ENCODE measurements at regions not wholly inside any gene's neighbourhood (a gene's known extent, or its start where the extent isn't known, plus 50 kb on each side); places are given as distances from the start of the nearest gene placed in this dataset.

GRCh38 chr12:25741917-25742316 is 188.8 kb upstream of the LMNTD1 start:
- TF ChIP-seq EZH2 (optimal IDR thresholded peaks at IDR 0.05; ENCODE audit: low read depth, low read length) (no peak), CTCF (IDR thresholded peaks at IDR 0.05; ENCODE audit: low read length) (no peak), EZH2phosphoT487 (IDR thresholded peaks at IDR 0.05; ENCODE audit: low read length) (no peak)
- no peak overlapping the region for H3K4me2 ChIP-seq (ENCODE audit: low read depth, low read length)

GRCh38 chr12:25743679-25744215 is 190.7 kb upstream of the LMNTD1 start:
- Histone ChIP-seq H4K20me1 (ENCODE audit: insufficient read depth, low read length) (no peaks in the 10 kb centered on the region), H3K4me1 (ENCODE audit: low read length) (no peaks in the 10 kb centered on the region), H3K9me3 (replicated peaks; ENCODE audit: insufficient read depth, low read length) (no peaks in the 10 kb centered on the region), H3K79me2 (ENCODE audit: low read length) (no peaks in the 10 kb centered on the region), H2AFZ (ENCODE audit: low read length) (no peak overlapping the region; the same call in 1 of the 2 replicates), H3K36me3 (replicated peaks; ENCODE audit: insufficient read depth, low read length) (no peaks in the 10 kb centered on the region), H3K4me3 (ENCODE audit: low read length) (no peak overlapping the region), H3K9me2 (replicated peaks; ENCODE audit: insufficient read depth, low read length) (no peaks in the 10 kb centered on the region), H3K27me3 (replicated peaks; ENCODE audit: insufficient read depth, low read length) (no peaks in the 10 kb centered on the region), H3F3A (ENCODE audit: insufficient read depth, low read length) (no peaks in the 10 kb centered on the region), H3K9ac (ENCODE audit: low read length) (no peak overlapping the region), H3K4me2 (ENCODE audit: low read depth, low read length) (no peak overlapping the region), H3K27ac (ENCODE audit: low read length) (no peak overlapping the region)
- no peak for DNase-seq
- no peak for TF ChIP-seq EZH2phosphoT487 (IDR thresholded peaks at IDR 0.05; ENCODE audit: low read length)
- TF ChIP-seq EZH2 (optimal IDR thresholded peaks at IDR 0.05; ENCODE audit: low read depth, low read length) = no peak
- no peak for TF ChIP-seq CTCF (IDR thresholded peaks at IDR 0.05; ENCODE audit: low read length)

More at GRCh38 chr12:25741917-25742316, 188.8 kb upstream of the LMNTD1 start:
- DNase-seq = no peak
- Histone ChIP-seq H2AFZ (ENCODE audit: low read length) (no peak overlapping the region), H3K4me3 (ENCODE audit: low read length) (no peak overlapping the region), H3F3A (ENCODE audit: insufficient read depth, low read length) (no peaks in the 10 kb centered on the region), H3K4me1 (ENCODE audit: low read length) (no peaks in the 10 kb centered on the region), H4K20me1 (ENCODE audit: insufficient read depth, low read length) (no peaks in the 10 kb centered on the region), H3K36me3 (replicated peaks; ENCODE audit: insufficient read depth, low read length) (no peaks in the 10 kb centered on the region), H3K27me3 (replicated peaks; ENCODE audit: insufficient read depth, low read length) (no peaks in the 10 kb centered on the region), H3K9ac (ENCODE audit: low read length) (no peak overlapping the region), H3K27ac (ENCODE audit: low read length) (no peak overlapping the region), H3K9me2 (replicated peaks; ENCODE audit: insufficient read depth, low read length) (no peaks in the 10 kb centered on the region), H3K79me2 (ENCODE audit: low read length) (no peaks in the 10 kb centered on the region), H3K9me3 (replicated peaks; ENCODE audit: insufficient read depth, low read length) (no peaks in the 10 kb centered on the region)

GRCh38 chr12:25744313-25744712 is 191.2 kb upstream of the LMNTD1 start:
- no peaks in the 10 kb centered on the region for H3K36me3 ChIP-seq (replicated peaks; ENCODE audit: insufficient read depth, low read length)
- no peak overlapping the region; the same call in 1 of the 2 replicates for H2AFZ ChIP-seq (ENCODE audit: low read length)
- H3K4me3 ChIP-seq (ENCODE audit: low read length) = no peak overlapping the region
- TF ChIP-seq EZH2phosphoT487 (IDR thresholded peaks at IDR 0.05; ENCODE audit: low read length) = no peak
- TF ChIP-seq EZH2 (optimal IDR thresholded peaks at IDR 0.05; ENCODE audit: low read depth, low read length) = no peak
- TF ChIP-seq CTCF (IDR thresholded peaks at IDR 0.05; ENCODE audit: low read length) = no peak
- no peak for DNase-seq
- H3K79me2 ChIP-seq (ENCODE audit: low read length) = no peaks in the 10 kb centered on the region
- H3K4me1 ChIP-seq (ENCODE audit: low read length) = no peaks in the 10 kb centered on the region
- H3F3A ChIP-seq (ENCODE audit: insufficient read depth, low read length) = no peaks in the 10 kb centered on the region
- H3K4me2 ChIP-seq (ENCODE audit: low read depth, low read length) = no peak overlapping the region
- H4K20me1 ChIP-seq (ENCODE audit: insufficient read depth, low read length) = no peaks in the 10 kb centered on the region
- no peak overlapping the region for H3K27ac ChIP-seq (ENCODE audit: low read length)
- no peaks in the 10 kb centered on the region for H3K9me3 ChIP-seq (replicated peaks; ENCODE audit: insufficient read depth, low read length)
- 0 out of 2 replicates have a peak, but pooled peaks cover 3% of the 10 kb centered on the region for H3K9me2 ChIP-seq (replicated peaks; ENCODE audit: insufficient read depth, low read length)
- no peak overlapping the region for H3K9ac ChIP-seq (ENCODE audit: low read length)
- no peaks in the 10 kb centered on the region for H3K27me3 ChIP-seq (replicated peaks; ENCODE audit: insufficient read depth, low read length)

All from MM.1S (cell line).